ENCODE measurements at regions not wholly inside any gene's neighbourhood (a gene's known extent, or its start where the extent isn't known, plus 50 kb on each side); places are given as distances from the start of the nearest gene placed in this dataset.

DNA sequence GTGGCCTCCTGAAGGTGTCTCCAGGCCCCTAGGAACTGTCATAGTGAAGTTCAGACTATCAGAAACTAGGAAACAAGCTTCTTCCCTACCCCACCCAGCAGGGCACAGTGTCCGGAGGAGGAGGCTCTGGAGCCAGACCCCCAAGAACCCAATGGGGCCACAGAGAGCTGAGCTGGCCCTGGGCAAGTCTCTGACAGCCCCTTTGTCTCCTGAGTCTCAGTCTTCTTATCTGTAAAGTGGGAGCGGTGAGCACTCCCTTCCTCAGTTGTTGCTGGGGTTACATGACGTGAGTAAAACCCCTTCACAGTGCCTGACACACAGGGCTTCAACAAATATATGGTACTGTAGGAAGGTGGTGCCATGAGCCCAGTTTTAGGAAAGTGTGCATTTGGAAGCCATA lies 675.8 kb downstream of the MATN1 start:
- no peak for TF ChIP-seq POLR2A (IDR thresholded peaks at IDR 0.05)
- TF ChIP-seq, protein P1, sequence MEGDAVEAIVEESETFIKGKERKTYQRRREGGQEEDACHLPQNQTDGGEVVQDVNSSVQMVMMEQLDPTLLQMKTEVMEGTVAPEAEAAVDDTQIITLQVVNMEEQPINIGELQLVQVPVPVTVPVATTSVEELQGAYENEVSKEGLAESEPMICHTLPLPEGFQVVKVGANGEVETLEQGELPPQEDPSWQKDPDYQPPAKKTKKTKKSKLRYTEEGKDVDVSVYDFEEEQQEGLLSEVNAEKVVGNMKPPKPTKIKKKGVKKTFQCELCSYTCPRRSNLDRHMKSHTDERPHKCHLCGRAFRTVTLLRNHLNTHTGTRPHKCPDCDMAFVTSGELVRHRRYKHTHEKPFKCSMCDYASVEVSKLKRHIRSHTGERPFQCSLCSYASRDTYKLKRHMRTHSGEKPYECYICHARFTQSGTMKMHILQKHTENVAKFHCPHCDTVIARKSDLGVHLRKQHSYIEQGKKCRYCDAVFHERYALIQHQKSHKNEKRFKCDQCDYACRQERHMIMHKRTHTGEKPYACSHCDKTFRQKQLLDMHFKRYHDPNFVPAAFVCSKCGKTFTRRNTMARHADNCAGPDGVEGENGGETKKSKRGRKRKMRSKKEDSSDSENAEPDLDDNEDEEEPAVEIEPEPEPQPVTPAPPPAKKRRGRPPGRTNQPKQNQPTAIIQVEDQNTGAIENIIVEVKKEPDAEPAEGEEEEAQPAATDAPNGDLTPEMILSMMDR (IDR thresholded peaks at IDR 0.05 in 4 of 5, conservative IDR thresholded peaks at IDR 0.05 in 1 of 5): no peak

Measured in gastrocnemius medialis (tissue), 4 donors.